Colonic mucosa (tissue), 4 donors: ENCODE measurements at regions not wholly inside any gene's neighbourhood (a gene's known extent, or its start where the extent isn't known, plus 50 kb on each side); places are given as distances from the start of the nearest gene placed in this dataset.

Experiments used
- DNase-seq: peaks from one replicate; pipeline ENCODE4 v3.0.0-alpha.2; 2020
- H3K27ac ChIP-seq: fragments of 200-600 bp; one replicate; pipeline ENCODE4 v1.8.0; 2021
- H3K27me3 ChIP-seq: fragments of 200-600 bp; one replicate; pipeline ENCODE4 v1.8.0; 2021
- H3K36me3 ChIP-seq: fragments of 200-600 bp; one replicate; pipeline ENCODE4 v1.8.0; 2021
- H3K4me1 ChIP-seq: fragments of 200-600 bp; one replicate; pipeline ENCODE4 v1.8.0; 2021; ENCODE audit warnings: mild to moderate bottlenecking
- H3K4me3 ChIP-seq: fragments of 200-600 bp; one replicate; pipeline ENCODE4 v1.8.0; 2021
- H3K9ac ChIP-seq, 2 donors: one replicate each; pipeline ENCODE4 v1.7.0; 2013; ENCODE audit warnings: control low read depth in 2 of 2, low read depth in 2 of 2, low read length in 2 of 2
- H3K9me3 ChIP-seq: fragments of 200-600 bp; one replicate; pipeline ENCODE4 v1.8.0; 2021
- intact Hi-C: fragments of 100-400 bp; cut with DNase I; formaldehyde crosslinking; loops from one replicate; pipeline ENCODE4 v1.14.1; 2022
- TF ChIP-seq, protein P1 (sequence below): fragments of 200-600 bp; IDR thresholded peaks from one replicate; pipeline ENCODE4 v1.8.0; 2022; ENCODE audit warnings: antibody characterized with exemption, mild to moderate bottlenecking
- donor health status: healthy.
- donor health status: DM: no; HTN: no; CAD: no.
- donor health status: DM: no; HTN: no; CAD: no.

DNA sequence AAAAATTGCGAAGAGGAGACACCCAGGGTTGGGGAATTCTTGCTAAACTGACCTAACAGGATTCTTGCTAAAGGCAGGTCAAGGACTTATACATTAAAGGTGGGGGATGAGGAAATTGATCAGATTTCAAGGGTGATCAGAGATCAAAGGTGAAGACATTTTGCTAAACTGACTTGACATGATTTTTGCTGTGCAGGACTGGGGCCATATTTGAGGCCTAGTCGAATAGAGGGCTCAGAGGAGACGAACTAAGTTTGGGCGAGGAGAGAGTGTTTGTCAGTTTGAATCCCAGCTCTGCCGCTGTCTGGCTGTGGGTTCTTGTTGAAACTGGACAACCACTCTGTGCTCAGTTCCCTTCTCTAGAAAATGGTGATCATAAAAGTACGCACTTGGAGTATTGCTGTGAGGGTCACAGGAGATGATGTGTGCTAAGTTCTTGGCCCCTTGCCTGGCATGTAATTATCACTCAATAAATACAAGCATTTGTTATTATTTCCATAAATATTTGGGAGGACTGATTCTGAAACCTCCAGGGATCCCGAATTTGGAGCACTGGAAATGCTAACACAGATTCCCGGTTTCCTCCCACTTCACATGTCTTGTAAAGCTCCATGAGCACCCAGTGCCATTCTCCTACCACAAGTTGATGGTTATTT is 364.8 kb upstream of the PROK2 start:
- H3K27me3 ChIP-seq: no peaks in the 10 kb centered on the region
- peaks cover 21% of the 10 kb centered on the region for H3K4me1 ChIP-seq
- DNase-seq: no peak
- H3K9ac ChIP-seq: no peak overlapping the region
- intact Hi-C loops: no loop called here
- no peaks in the 10 kb centered on the region for H3K36me3 ChIP-seq
- no peak overlapping the region for H3K4me3 ChIP-seq
- no peaks in the 10 kb centered on the region for H3K9me3 ChIP-seq
- TF ChIP-seq, protein P1, sequence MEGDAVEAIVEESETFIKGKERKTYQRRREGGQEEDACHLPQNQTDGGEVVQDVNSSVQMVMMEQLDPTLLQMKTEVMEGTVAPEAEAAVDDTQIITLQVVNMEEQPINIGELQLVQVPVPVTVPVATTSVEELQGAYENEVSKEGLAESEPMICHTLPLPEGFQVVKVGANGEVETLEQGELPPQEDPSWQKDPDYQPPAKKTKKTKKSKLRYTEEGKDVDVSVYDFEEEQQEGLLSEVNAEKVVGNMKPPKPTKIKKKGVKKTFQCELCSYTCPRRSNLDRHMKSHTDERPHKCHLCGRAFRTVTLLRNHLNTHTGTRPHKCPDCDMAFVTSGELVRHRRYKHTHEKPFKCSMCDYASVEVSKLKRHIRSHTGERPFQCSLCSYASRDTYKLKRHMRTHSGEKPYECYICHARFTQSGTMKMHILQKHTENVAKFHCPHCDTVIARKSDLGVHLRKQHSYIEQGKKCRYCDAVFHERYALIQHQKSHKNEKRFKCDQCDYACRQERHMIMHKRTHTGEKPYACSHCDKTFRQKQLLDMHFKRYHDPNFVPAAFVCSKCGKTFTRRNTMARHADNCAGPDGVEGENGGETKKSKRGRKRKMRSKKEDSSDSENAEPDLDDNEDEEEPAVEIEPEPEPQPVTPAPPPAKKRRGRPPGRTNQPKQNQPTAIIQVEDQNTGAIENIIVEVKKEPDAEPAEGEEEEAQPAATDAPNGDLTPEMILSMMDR: no peak
- H3K27ac ChIP-seq: no peak overlapping the region

DNA sequence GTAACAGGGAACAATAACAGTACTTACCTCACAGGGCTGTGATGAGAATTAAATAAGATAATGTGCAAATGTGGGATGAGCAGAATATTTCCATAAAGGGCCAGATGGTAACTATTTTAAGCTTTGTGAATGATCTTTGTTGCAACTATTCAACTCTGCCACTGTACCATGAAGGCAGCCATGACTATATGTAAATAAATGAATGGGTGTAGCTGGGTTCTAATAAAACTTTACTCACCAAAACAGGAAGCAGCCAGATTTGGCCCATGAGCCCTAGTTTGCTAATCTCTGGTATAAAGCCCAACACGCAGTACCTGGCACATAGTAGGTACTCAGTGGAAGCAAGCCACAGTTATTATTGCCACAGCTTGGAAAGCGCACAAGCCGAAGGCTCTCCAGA is 362.7 kb upstream of the PROK2 start:
- Histone ChIP-seq H3K27me3 (no peaks in the 10 kb centered on the region), H3K9me3 (no peaks in the 10 kb centered on the region), H3K4me3 (no peak overlapping the region), H3K4me1 (peaks cover 13% of the 10 kb centered on the region), H3K36me3 (no peaks in the 10 kb centered on the region), H3K9ac (no peak overlapping the region), H3K27ac (no peak overlapping the region)
- TF ChIP-seq, protein P1: no peak
- intact Hi-C loops: no loop called here
- no peak for DNase-seq

DNA sequence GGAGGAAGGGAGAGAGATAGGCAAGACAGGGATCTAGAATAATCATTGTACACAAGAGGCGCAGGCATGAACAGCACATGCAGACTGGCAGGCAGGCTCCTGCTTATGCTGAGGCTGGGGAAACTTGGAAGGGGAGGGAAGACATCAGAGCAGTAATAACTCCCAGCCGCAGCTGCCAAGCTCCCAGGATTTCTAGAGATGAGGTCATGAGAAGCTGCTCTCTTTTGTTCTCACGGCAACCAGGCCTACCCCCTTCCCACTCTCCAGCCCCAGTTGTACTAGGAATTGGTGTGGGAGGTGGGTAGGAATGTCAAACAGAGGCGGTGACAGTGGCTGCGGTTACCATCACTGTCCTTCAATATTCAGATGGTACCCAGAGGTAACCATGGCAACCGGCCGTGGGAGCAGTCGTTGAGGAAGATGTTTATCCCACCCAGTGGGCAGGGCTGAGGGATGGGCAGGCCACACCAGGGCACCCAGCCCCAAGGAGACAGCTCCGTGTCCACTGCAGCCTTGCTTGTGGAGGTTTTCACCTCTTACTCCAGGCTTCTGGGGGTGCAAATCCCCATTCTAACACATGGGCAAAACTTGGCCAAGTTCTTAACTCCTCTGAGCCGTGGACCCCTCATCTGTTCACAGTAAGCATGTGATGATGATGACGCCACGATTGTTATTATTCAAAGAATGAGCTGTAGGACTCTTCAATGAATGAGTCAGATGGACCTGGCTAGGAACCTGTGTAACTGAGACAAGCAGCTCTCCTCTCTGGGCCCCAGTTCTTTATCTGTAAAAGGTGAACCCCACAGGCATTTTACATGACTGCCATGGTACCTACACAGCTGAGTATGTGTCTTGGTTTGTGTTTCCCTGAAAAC is 360.8 kb upstream of the PROK2 start:
- TF ChIP-seq, protein P1: no peak
- H3K9ac ChIP-seq: no peak overlapping the region
- H3K27me3 ChIP-seq: no peaks in the 10 kb centered on the region
- H3K4me3 ChIP-seq: no peak overlapping the region
- no peak overlapping the region for H3K27ac ChIP-seq
- intact Hi-C loops: no loop called here
- DNase-seq: no peak
- peaks cover 4% of the 10 kb centered on the region for H3K4me1 ChIP-seq
- H3K9me3 ChIP-seq: no peaks in the 10 kb centered on the region
- H3K36me3 ChIP-seq: no peaks in the 10 kb centered on the region

DNA sequence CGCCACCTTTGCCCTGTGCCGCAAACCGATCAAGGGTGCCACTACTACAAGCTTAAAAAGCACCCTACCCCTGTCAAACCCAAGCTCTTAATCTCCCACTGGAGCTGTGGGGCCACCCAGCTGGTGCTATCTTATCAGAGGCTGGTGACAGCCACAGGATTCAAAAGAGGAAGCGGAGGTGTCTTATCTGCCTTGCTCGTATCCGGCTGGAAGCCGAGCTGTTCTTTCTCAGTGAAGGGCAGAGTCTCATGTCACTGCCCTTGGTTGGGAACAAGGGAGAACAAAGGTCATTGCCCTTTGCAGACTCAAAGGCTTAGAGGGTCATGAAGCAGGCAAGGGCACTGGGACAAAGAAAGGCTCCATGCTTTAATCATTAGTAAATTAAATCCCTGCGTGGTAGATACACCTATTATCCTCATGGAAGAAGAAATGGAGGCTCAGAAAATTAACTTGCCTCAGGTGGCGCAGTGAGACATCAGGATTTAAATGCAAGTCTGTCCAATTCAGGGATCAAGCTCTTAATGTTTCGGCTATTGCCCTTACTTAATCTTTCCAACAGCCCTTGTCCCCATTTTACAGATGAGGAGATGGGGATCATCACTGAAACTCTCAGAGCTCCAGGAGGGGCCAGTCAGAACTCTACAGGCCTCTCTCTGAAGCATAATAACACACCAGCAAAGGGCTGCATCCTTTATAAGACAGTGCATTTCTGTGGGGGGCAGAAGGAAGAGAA is 360.0 kb upstream of the PROK2 start:
- H3K27ac ChIP-seq: no peak overlapping the region
- DNase-seq: no peak

More for the DNA sequence above, 360.0 kb upstream of the PROK2 start:
- Histone ChIP-seq H3K9me3 (no peaks in the 10 kb centered on the region), H3K36me3 (no peaks in the 10 kb centered on the region), H3K4me3 (no peak overlapping the region), H3K4me1 (no peaks in the 10 kb centered on the region), H3K9ac (no peak overlapping the region), H3K27me3 (no peaks in the 10 kb centered on the region)
- TF ChIP-seq, protein P1: no peak
- intact Hi-C loops: no loop called here
